CMK (cell line): ENCODE measurements at regions not wholly inside any gene's neighbourhood (a gene's known extent, or its start where the extent isn't known, plus 50 kb on each side); places are given as distances from the start of the nearest gene placed in this dataset.

Experiments used
- DNase-seq: peaks from one replicate; pipeline ENCODE4 v3.0.0-alpha.2; 2010; ENCODE audit warnings: low read depth

- DNase-seq, result no peak
Measured at GRCh38 chr3:147854542-147854941, 445.4 kb downstream of the ZIC1 start.

DNA sequence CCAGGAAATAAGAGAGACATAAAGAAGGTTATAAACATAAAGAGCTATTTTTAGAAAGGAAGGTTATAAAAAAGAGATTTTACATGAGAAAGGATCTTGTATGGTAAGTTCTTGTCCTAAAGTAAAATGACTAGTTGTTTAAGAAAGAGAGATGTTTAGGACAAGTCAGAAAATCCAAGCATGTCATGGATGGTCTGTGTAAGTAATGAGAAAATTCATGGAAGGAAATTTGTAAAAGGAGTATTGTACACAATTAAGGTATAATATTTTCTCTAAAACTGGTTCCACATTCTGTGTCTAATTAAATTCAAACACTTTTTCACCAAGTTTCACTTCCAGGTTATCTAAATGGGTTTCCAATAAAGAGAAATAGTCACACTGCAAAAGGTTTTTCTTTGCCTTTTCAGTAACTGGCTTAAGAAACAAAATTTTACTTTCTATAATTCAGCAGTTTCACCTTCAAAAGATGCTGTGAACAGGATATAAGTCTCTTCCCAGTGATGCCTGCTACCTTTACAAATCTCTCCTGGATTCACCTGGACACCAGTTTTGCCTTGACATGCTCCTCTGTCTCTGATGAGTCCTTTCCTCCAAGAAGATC is 455.7 kb downstream of the ZIC1 start:
- no peak for DNase-seq

DNA sequence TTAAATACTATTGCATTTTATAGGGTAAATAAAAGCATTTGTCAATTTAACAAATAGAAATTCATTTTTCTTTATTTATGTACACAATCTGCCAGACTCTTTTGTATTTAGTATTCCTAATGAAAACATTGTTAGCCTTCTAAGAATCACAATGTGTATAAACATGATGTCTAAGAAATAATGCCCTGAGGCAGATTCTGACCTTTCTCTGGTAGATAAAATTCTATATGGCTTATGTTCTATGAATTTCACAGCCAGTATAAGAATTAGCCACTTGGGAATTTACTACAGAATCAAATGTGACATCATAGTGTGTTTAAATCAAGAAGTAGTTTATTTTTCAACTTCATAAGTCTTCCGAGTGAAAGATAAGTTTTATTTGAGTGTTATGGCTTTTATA is 457.4 kb downstream of the ZIC1 start:
- DNase-seq, result no peak

DNA sequence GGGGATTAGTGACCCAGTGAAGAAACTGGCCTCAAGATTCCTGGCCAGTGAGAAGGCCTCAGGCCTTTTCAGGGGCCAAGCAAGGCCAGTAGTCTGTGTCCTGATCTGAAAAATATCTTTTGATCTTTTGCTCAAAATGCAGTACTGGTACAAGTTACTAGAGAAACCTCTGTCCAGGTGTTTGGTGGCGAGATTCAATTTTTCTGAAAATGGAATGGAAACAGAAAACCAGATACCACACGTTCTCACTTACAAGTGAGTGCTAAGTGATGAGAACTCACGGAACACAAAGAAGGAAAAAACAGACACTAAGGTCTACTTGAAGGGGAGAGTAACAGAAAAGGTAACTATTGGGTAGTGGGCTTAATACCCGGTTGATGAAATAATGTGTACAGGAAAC is 463.4 kb downstream of the ZIC1 start:
- no peak for DNase-seq

DNA sequence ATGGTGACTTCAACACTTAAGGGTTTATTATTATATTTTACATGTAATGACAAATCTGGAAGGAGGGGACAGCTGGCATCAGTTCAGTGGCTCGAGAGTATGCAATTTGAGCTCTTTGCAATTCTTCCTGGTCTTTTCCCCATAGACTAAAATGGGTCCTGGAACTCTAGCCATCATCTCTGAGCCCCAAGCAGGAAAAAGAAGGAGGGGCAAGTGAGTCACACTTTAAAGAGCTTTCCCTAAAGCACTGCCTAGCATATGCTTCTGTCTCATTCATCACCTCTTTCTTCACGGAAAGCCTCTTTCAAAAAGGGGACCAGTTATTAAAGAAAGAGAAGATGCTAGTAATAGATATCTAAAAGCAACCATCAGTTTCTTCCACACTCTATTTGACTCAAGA is 466.3 kb downstream of the ZIC1 start:
- no peak for DNase-seq

- DNase-seq, result no peak
Measured at GRCh38 chr3:147881933-147882332, 472.8 kb downstream of the ZIC1 start.

GRCh38 chr3:147886879-147887278 is 477.7 kb downstream of the ZIC1 start:
- DNase-seq, result no peak

GRCh38 chr3:147887797-147888196 is 478.6 kb downstream of the ZIC1 start:
- DNase-seq, result no peak

GRCh38 chr3:147890114-147890513 is 480.9 kb downstream of the ZIC1 start:
- no peak for DNase-seq

GRCh38 chr3:147895509-147895908 is 486.3 kb downstream of the ZIC1 start:
- DNase-seq, result no peak

GRCh38 chr3:147900851-147901250 is 491.7 kb downstream of the ZIC1 start:
- no peak for DNase-seq

DNA sequence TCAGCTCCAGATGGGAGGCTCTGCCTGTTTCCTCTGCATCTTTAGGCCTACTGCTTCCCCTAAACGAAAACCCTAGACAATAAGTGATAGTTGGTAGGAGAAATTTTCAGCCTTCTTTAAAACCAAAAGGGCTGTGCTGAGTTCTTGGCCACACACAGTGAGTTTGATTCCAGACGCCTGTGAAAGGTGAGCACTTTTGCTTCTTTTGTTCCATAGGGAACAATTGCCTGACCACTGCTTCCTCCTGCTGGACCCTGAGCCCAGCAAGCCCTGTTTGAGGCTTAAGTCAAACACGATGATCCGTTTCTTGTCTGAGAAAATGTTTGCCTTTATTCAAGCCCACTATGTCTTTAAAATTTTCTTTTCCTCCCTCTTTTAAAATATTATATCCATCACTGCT is 493.9 kb downstream of the ZIC1 start:
- no peak for DNase-seq

- DNase-seq, result no peak
Measured at GRCh38 chr3:147904421-147904820, 495.3 kb downstream of the ZIC1 start.

GRCh38 chr3:147906285-147906684 is 497.1 kb downstream of the ZIC1 start:
- no peak for DNase-seq

DNA sequence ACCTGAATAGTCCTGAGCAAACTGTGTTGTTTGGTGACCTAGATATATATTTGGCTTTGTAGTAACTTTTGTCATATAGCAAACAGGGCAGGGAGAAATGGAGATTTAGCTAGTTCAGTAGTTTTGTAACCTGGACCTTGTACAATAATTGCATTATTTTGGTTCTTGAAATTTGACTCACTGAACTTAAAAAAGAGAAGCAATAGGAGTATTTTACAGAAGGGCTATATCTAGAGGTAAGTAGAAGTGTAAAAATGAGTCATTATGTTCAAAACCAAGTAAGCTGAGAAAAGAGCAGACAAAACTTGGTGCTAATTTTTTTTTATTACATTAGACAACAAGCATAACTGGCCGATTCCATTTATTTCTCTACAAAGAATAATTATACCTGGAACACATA is 505.4 kb downstream of the ZIC1 start:
- no peak for DNase-seq

- no peak for DNase-seq
Measured at GRCh38 chr3:147915057-147915456, 505.9 kb downstream of the ZIC1 start.

DNA sequence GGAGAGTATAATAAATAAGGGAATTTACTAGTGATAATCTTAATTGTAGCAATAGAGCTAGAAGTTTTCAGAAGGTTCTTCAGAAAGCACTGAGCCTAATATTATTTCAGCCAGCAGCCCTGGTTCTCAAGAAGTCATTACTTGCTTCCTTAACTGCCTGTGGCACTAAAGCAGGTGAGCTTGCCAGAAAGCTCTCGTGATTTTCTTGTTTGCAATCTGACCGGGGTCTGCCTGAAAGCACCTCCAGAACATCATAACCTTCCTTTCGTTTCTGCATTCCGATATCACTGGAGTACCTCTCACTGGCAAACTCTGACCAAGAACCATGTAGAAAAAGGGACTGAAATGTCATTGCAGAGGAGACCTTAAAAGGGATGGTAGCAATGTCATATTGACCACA is 510.3 kb downstream of the ZIC1 start:
- no peak for DNase-seq

DNA sequence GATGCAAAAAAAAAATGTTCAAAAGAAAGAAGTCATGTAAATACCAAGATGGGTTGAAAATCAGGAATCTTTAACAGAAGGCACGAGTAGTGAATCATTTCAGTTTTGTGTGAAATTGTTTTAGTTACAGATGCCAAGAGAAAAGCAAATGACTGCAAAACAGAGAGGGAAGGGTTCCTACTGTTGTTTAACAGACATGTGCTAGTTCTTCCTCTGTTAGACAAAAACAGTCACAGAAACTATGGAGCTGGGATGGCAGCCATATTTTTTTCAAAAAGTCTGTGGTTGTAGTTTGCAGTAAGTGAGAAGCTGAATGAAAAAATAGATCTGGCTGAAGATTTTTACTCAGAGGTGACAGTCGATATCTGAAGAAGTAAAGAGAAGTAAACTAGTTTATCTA is 511.9 kb downstream of the ZIC1 start:
- no peak for DNase-seq

GRCh38 chr3:147924755-147925154 is 515.6 kb downstream of the ZIC1 start:
- DNase-seq, result no peak

DNA sequence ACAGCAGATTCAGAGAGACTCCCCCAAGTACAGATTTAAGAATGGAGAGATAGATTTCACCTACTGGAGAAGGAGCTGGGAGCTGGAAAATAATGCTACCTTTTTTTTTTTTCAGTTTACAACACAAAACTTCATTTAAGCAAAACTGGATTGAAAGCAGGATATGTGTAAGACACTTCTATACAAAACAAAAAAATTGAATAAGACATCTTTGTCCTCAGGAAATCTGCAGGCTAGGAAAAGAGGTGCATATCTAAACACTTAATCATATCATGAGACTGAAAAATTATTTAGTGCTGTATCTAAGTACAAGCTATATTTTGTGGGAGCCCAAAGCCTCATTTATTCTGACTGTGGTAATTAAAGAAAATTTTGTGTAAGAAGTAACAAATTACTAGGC is 516.1 kb downstream of the ZIC1 start:
- DNase-seq, result no peak

- no peak for DNase-seq
Measured at GRCh38 chr3:147930232-147930807, 521.2 kb downstream of the ZIC1 start.

GRCh38 chr3:147934451-147935180 is 525.5 kb downstream of the ZIC1 start:
- DNase-seq, result no peak

DNA sequence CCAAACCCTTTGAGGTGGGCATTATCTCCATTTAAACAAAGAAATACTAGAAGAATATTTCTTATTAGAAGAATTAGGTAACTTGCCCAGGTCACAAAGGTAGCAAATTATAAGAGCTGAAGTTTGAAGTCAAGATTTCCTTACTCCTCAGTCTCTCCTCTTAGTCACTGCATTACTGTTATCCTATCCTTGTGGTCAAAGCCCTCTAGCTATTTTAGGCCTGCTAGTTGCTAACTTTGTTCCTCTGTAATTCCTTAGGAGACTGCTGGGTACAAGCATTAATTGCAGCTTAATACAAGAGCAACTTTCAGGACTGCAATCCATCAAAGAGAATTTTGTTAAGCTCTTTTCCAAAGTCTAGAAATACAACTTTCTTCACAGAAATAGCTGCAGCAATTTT is 528.2 kb downstream of the ZIC1 start:
- no peak for DNase-seq

DNA sequence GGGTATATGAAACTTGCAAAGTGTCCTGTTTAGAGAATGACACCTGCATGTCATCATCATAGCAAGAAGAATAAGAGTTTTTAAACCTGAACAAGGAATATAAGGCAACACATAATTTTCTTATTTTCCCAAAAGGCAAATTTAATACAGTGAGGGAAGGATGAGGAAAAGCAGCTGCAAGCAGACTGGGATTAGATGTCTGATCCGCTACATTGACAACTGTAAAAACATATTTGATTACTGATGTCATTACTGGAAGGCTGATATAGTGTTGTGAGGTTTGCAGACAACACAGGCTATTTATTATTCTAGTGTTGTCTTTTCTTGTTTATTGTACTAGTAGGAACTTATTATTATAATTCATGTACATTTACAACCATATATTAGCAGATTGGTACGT is 528.7 kb downstream of the ZIC1 start:
- DNase-seq, result no peak
